Panc1 (cell line): ENCODE measurements at regions not wholly inside any gene's neighbourhood (a gene's known extent, or its start where the extent isn't known, plus 50 kb on each side); places are given as distances from the start of the nearest gene placed in this dataset.

Experiments used
- POLR2AphosphoS5 ChIP-seq: IDR thresholded peaks from 2 replicates; pipeline ENCODE4 v1.6.1; 2012; ENCODE audit warnings: mild to moderate bottlenecking, low read depth, low read length, moderate library complexity
- SIN3A ChIP-seq: IDR thresholded peaks from 2 replicates; pipeline ENCODE4 v1.6.1; 2012; ENCODE audit warnings: low read depth, mild to moderate bottlenecking, low read length, moderate library complexity, borderline replicate concordance; ENCODE audit not compliant: insufficient read depth
- TCF7L2 ChIP-seq: IDR thresholded peaks from 2 replicates; pipeline ENCODE4 v1.6.1; 2011; ENCODE audit warnings: mild to moderate bottlenecking, low read depth, low read length, inconsistent platforms
- TF ChIP-seq, protein P1 (sequence below): fragments of 450-650 bp; IDR thresholded peaks from 2 replicates; pipeline ENCODE4 v1.5.1; 2017; ENCODE audit warnings: mild to moderate bottlenecking

GRCh38 chr20:1707588-1708449 is 50.2 kb upstream of the SIRPG start:
- TF ChIP-seq POLR2AphosphoS5 = no peak
- TF ChIP-seq, protein P1, sequence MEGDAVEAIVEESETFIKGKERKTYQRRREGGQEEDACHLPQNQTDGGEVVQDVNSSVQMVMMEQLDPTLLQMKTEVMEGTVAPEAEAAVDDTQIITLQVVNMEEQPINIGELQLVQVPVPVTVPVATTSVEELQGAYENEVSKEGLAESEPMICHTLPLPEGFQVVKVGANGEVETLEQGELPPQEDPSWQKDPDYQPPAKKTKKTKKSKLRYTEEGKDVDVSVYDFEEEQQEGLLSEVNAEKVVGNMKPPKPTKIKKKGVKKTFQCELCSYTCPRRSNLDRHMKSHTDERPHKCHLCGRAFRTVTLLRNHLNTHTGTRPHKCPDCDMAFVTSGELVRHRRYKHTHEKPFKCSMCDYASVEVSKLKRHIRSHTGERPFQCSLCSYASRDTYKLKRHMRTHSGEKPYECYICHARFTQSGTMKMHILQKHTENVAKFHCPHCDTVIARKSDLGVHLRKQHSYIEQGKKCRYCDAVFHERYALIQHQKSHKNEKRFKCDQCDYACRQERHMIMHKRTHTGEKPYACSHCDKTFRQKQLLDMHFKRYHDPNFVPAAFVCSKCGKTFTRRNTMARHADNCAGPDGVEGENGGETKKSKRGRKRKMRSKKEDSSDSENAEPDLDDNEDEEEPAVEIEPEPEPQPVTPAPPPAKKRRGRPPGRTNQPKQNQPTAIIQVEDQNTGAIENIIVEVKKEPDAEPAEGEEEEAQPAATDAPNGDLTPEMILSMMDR = no peak
- no peak for TF ChIP-seq SIN3A
- no peak for TF ChIP-seq TCF7L2
